SK-N-SH (cell line): ENCODE measurements at regions not wholly inside any gene's neighbourhood (a gene's known extent, or its start where the extent isn't known, plus 50 kb on each side); places are given as distances from the start of the nearest gene placed in this dataset.

ENCODE experiments used
- CTCF ChIA-PET: fragments of 300-600, 350-600 bp; formaldehyde crosslinking; extraction: SDS; loops from one replicate; lab custom pipeline; 2021; lab: Yijun Ruan, JAX
- POLR2A ChIA-PET: fragments of 350-600 bp; sonication (Branson Sonifier 250); formaldehyde crosslinking; extraction: SDS; loops from one replicate; lab custom pipeline; 2020; ENCODE audit warnings: antibody characterized with exemption, inconsistent platforms; lab: Yijun Ruan, JAX
- DNase-seq: peaks from one replicate; pipeline ENCODE4 v3.0.0; 2012
- H2AFZ ChIP-seq: fragments of 200-600 bp; sonication (generic); 2 replicates; pipeline ENCODE4 v1.8.1; 2016; ENCODE audit warnings: antibody characterized with exemption, mild to moderate bottlenecking, low read depth
- H3F3A ChIP-seq: fragments of 200-600 bp; sonication (generic); replicated peaks from 2 replicates; pipeline ENCODE3; 2016; ENCODE audit warnings: antibody characterized with exemption, mild to moderate bottlenecking; ENCODE audit not compliant: insufficient read depth
- H3K27ac ChIP-seq, 2 experiments: fragments of 200-500 bp in 1 of 2; fragments of 200-600 bp in 1 of 2; sonication (Bioruptor generic) in 1 of 2; sonication (generic), shearing (Covaris generic) in 1 of 2; 2 replicates each; pipeline versions ENCODE4 v1.5.1 to v1.6.1; 2014 to 2016; ENCODE audit warnings: low read depth in 2 of 2, inconsistent platforms in 1 of 2, low read length in 1 of 2, mild to moderate bottlenecking in 1 of 2, mixed read lengths in 1 of 2
- H3K27me3 ChIP-seq: fragments of 200-600 bp; sonication (generic), shearing (Covaris generic); 2 replicates; pipeline ENCODE4 v1.6.1; 2016; ENCODE audit warnings: mixed run types; ENCODE audit not compliant: insufficient read depth
- H3K36me3 ChIP-seq, 2 experiments: fragments of 200-500 bp in 1 of 2; fragments of 200-600 bp in 1 of 2; sonication (Bioruptor generic) in 1 of 2; sonication (generic) in 1 of 2; replicated peaks in 1 of 2; 2 replicates each; pipeline versions ENCODE3 to v1.5.1; 2014 to 2016; ENCODE audit warnings: low read length in 1 of 2, mild to moderate bottlenecking in 1 of 2; ENCODE audit not compliant: insufficient read depth in 2 of 2, control insufficient read depth in 1 of 2
- H3K4me1 ChIP-seq, 2 experiments: fragments of 200-500 bp in 1 of 2; fragments of 200-600 bp in 1 of 2; sonication (Bioruptor generic) in 1 of 2; sonication (generic), shearing (Covaris generic) in 1 of 2; 2 replicates each; pipeline versions ENCODE4 v1.5.1 to v1.6.1; 2014 to 2016; ENCODE audit warnings: low read depth in 1 of 2, low read length in 1 of 2, mixed run types in 1 of 2; ENCODE audit not compliant: insufficient read depth in 2 of 2, control insufficient read depth in 1 of 2
- H3K4me2 ChIP-seq: fragments of 200-600 bp; sonication (generic), shearing (Covaris generic); 2 replicates; pipeline ENCODE4 v1.6.1; 2017; ENCODE audit warnings: mixed run types
- H3K4me3 ChIP-seq, 2 experiments: fragments of 200-500 bp in 1 of 2; fragments of 200-600 bp in 1 of 2; sonication (Bioruptor generic) in 1 of 2; sonication (generic), shearing (Covaris generic) in 1 of 2; 2 replicates each; pipeline versions ENCODE4 v1.5.1 to v1.8.1; 2014 to 2016; ENCODE audit warnings: low read depth in 2 of 2, inconsistent platforms in 1 of 2, low read length in 1 of 2, mild to moderate bottlenecking in 1 of 2, mixed read lengths in 1 of 2, moderate library complexity in 1 of 2
- H3K79me2 ChIP-seq: fragments of 200-600 bp; sonication (generic); 2 replicates; pipeline ENCODE4 v1.8.1; 2017; ENCODE audit warnings: mild to moderate bottlenecking; ENCODE audit not compliant: insufficient read depth
- H3K9ac ChIP-seq: fragments of 200-600 bp; sonication (generic); 2 replicates; pipeline ENCODE4 v1.6.1; 2017; ENCODE audit warnings: mixed run types
- H3K9me2 ChIP-seq: fragments of 200-600 bp; sonication (generic); 2 replicates; pipeline ENCODE4 v1.6.1; 2017; ENCODE audit warnings: mixed run types
- H3K9me3 ChIP-seq: fragments of 200-600 bp; sonication (generic); 2 replicates; pipeline ENCODE4 v1.6.1; 2017; ENCODE audit warnings: mixed run types, mild to moderate bottlenecking, moderate library complexity
- H4K20me1 ChIP-seq: fragments of 200-600 bp; sonication (generic); 2 replicates; pipeline ENCODE4 v1.6.1; 2017; ENCODE audit warnings: mild to moderate bottlenecking, mixed run types; ENCODE audit not compliant: insufficient read depth
- ELF1 ChIP-seq: IDR thresholded peaks from 2 replicates; pipeline ENCODE4 v1.4.0; 2012
- FOXJ3 ChIP-seq: sonication (generic); formaldehyde crosslinking; IDR thresholded peaks from 2 replicates; pipeline ENCODE4 v1.5.1; 2020; ENCODE audit warnings: mild to moderate bottlenecking, missing genetic modification reagents
- JUND ChIP-seq: IDR thresholded peaks from 2 replicates; pipeline ENCODE4 v1.4.0; 2012
- MXI1 ChIP-seq: IDR thresholded peaks from 2 replicates; pipeline ENCODE4 v1.6.1; 2012; ENCODE audit warnings: mild to moderate bottlenecking, low read depth, low read length, improper control_type of control experiment
- NRF1 ChIP-seq: IDR thresholded peaks from 2 replicates; pipeline ENCODE4 v1.6.1; 2012; ENCODE audit warnings: low read depth, mild to moderate bottlenecking, low read length
- PBX3 ChIP-seq: IDR thresholded peaks from 2 replicates; pipeline ENCODE4; 2012
- RAD21 ChIP-seq: IDR thresholded peaks from 2 replicates; pipeline ENCODE4 v1.6.1; 2012; ENCODE audit warnings: mild to moderate bottlenecking, low read length
- TCF12 ChIP-seq: IDR thresholded peaks from 2 replicates; pipeline ENCODE4 v1.4.0; 2012
- YY1 ChIP-seq: IDR thresholded peaks from 2 replicates; pipeline ENCODE4 v1.4.0; 2012; ENCODE audit warnings: low read depth, mild to moderate bottlenecking
- ZBTB33 ChIP-seq: IDR thresholded peaks from 2 replicates; pipeline ENCODE4 v1.4.0; 2012; ENCODE audit warnings: low read depth, borderline replicate concordance
- WGBS: methylation state at CpG from one replicate; pipeline ENCODE4 v1.1.6; 2017; ENCODE audit warnings: low lambda C conversion rate; 5-methylcytosine and 5-hydroxymethylcytosine counted together

DNA sequence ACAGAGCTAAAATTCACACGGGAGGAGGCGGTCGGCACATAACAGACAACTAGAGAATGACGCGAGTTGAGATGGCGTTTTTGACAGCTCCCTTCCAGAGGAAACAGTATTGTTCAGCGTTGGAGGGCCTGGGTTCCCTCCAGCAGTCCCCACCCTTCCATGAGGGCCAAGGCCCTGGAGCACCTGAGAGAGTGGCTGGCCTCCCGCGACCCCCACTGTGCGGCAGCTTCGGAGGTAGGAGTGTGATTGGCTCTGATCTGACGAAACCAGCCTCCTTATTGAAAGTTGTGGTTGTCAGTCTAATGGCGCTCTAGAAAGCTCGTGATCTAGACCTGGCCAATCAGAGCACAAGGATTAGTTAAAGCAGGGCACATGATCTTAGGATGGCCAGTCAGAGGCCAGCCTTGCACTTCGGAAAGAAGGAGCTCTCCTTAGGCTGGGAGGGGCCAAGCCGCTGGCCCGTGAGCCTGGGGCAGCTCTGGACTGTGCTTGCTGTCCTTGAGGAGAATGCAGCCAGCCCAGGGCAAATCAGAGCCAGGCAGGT, 104.5 kb upstream of the CELF4 start:
- TF ChIP-seq ELF1 = no peak
- TF ChIP-seq MXI1 = no peak
- no peak for TF ChIP-seq RAD21
- no peak for TF ChIP-seq TCF12
- Histone ChIP-seq H3K79me2 (no peaks in the 10 kb centered on the region), H4K20me1 (no peaks in the 10 kb centered on the region), H3K9me2 (no peaks in the 10 kb centered on the region), H3K4me3 (no peak overlapping the region), H3F3A (no peaks in the 10 kb centered on the region), H3K4me1 (peaks cover 0 to 5% of the 10 kb centered on the region in 2 experiments; a peak in 1 of 4 replicates), H3K9me3 (no peaks in the 10 kb centered on the region), H3K27me3 (no peaks in the 10 kb centered on the region), H3K9ac (no peak overlapping the region), H3K4me2 (no peak overlapping the region), H2AFZ (no peak overlapping the region), H3K27ac (no peak overlapping the region), H3K36me3 (no peaks in the 10 kb centered on the region)
- no peak for DNase-seq
- CTCF ChIA-PET = interaction anchor here (1.1 kb wide), 1 partner anchor 36 kb away, joined by 3 read pairs; no protein-coding TSS in a partner anchor
- POLR2A ChIA-PET = no interaction called here
- 66% methylated on average over 13 of the region's 17 CpGs for WGBS

DNA sequence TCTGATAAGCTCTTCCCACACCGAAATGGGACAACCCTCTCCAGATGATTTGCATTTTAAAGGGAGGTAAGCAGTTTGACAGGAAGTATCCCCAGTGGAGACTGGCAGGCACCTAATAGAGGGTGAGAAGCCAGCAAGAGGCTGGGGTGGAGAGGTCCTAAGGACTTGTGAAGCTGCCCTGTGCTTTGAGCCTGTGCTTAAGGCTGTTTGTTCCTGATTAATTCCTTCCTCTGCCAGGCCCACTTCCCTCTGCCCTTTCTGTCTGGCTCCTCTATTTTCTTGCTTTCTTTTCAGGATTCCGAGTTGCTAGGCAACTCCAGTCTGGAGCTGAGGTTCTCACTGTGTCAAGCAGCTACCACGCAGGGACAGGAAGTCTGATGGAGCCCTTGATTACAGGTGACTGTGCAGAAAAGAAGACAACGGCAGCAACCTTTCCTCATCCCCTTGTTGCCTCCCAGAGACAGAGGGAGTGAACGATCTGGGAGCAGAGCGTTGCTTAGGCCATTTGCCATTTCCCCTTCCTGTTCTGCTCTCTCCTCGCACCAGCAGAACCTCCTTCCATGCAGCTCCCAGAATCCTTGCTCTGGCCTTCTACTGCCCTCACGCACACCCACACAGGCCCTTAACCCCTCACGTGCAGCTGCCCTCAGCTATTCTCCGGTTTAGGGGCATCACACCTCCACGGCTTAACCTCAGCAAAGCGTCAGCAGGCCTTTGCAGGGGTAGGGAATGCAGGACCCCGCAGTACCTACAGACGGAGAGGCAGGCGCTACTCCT, 103.6 kb upstream of the CELF4 start:
- Histone ChIP-seq H3K79me2 (no peaks in the 10 kb centered on the region), H2AFZ (no peak overlapping the region), H4K20me1 (no peaks in the 10 kb centered on the region), H3K4me3 (no peak overlapping the region), H3K4me1 (peaks cover 0 to 5% of the 10 kb centered on the region in 2 experiments; a peak in 1 of 4 replicates), H3K27me3 (no peaks in the 10 kb centered on the region), H3K9me2 (no peaks in the 10 kb centered on the region), H3K4me2 (no peak overlapping the region), H3K36me3 (no peaks in the 10 kb centered on the region), H3K9me3 (no peaks in the 10 kb centered on the region), H3K9ac (no peak overlapping the region), H3K27ac (no peak overlapping the region), H3F3A (no peaks in the 10 kb centered on the region)
- WGBS = 40% methylated on average over 13 of the region's 15 CpGs
- ChIA-PET CTCF (interaction anchor here (0.9 to 1.1 kb wide), 2 partner anchors 35 to 109 kb away, joined by 3 read pairs; no protein-coding TSS in a partner anchor), POLR2A (no interaction called here)
- TF ChIP-seq MXI1 = no peak
- no peak for TF ChIP-seq YY1
- TF ChIP-seq ZBTB33 = no peak
- no peak for TF ChIP-seq RAD21
- no peak for TF ChIP-seq PBX3
- TF ChIP-seq FOXJ3 (CRISPR knock-in tag) = no peak
- no peak for TF ChIP-seq JUND
- no peak for TF ChIP-seq NRF1
- DNase-seq = peak; percentile 30
